ENCODE measurements at regions not wholly inside any gene's neighbourhood (a gene's known extent, or its start where the extent isn't known, plus 50 kb on each side); places are given as distances from the start of the nearest gene placed in this dataset.

DNA sequence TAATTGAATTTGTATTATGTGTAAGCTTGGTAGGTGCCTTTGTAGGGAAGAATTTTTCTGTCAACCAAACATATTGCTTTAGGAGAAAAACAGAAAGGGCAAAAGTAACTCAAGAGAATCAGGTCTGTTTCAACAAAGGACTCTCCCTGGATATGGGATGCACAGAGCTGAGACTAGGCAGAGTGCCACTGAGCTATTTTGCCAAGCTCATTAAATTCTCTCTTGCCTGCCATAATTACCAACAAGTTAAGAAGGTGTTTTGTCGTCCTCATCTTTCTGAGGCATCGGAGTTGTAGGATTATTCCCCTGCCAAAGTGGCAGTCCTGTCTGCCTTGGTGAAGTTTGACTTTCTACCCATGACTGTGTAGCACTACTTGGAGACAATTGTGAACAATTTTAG is 438.9 kb upstream of the SEL1L start:
- no peak overlapping the region for H3K27ac Mint-ChIP-seq (ENCODE audit: unreplicated experiment)
- H3K4me3 Mint-ChIP-seq = no peak overlapping the region
- H3K27me3 Mint-ChIP-seq (ENCODE audit: low read depth) = no peaks in the 10 kb centered on the region
- DNase-seq (ENCODE audit: low read depth, low spot score) = no peak
- peaks cover 12% of the 10 kb centered on the region for H3K9me3 Mint-ChIP-seq
- TF ChIP-seq CTCF (conservative IDR thresholded peaks at IDR 0.05) = no peak
- peaks cover 12% of the 10 kb centered on the region for H3K36me3 Mint-ChIP-seq (ENCODE audit: low read depth)
- H3K4me1 Mint-ChIP-seq = peaks cover 7% of the 10 kb centered on the region

- Mint-ChIP-seq H3K27me3 (ENCODE audit: low read depth) (no peaks in the 10 kb centered on the region), H3K4me3 (no peak overlapping the region), H3K4me1 (peaks cover 7% of the 10 kb centered on the region), H3K27ac (ENCODE audit: unreplicated experiment) (no peak overlapping the region), H3K36me3 (ENCODE audit: low read depth) (peaks cover 4% of the 10 kb centered on the region), H3K9me3 (peaks cover 6% of the 10 kb centered on the region)
- DNase-seq (ENCODE audit: low read depth, low spot score) = no peak
- no peak for TF ChIP-seq CTCF (conservative IDR thresholded peaks at IDR 0.05)
These were observed 440.9 kb upstream of the SEL1L start for GRCh38 chr14:81974543-81974942.

GRCh38 chr14:81980601-81981306 is 447.1 kb upstream of the SEL1L start:
- H3K36me3 Mint-ChIP-seq (ENCODE audit: low read depth) = no peaks in the 10 kb centered on the region
- H3K27me3 Mint-ChIP-seq (ENCODE audit: low read depth) = no peaks in the 10 kb centered on the region
- peaks cover 28% of the 10 kb centered on the region for H3K4me1 Mint-ChIP-seq
- H3K4me3 Mint-ChIP-seq = peak overlapping the region; percentile 23
- DNase-seq (ENCODE audit: low read depth, low spot score) = peak; percentile 4
- TF ChIP-seq CTCF (conservative IDR thresholded peaks at IDR 0.05) = no peak
- H3K27ac Mint-ChIP-seq (ENCODE audit: unreplicated experiment) = peak overlapping the region; percentile 86
- H3K9me3 Mint-ChIP-seq = peaks cover 2% of the 10 kb centered on the region

- Mint-ChIP-seq H3K27me3 (ENCODE audit: low read depth) (no peaks in the 10 kb centered on the region), H3K9me3 (peaks cover 2% of the 10 kb centered on the region), H3K36me3 (ENCODE audit: low read depth) (no peaks in the 10 kb centered on the region), H3K4me3 (peak overlapping the region; percentile 23), H3K27ac (ENCODE audit: unreplicated experiment) (peak overlapping the region; percentile 86), H3K4me1 (peaks cover 28% of the 10 kb centered on the region)
- no peak for DNase-seq (ENCODE audit: low read depth, low spot score)
- TF ChIP-seq CTCF (conservative IDR thresholded peaks at IDR 0.05) = no peak
These were observed 447.6 kb upstream of the SEL1L start for GRCh38 chr14:81981307-81981675.

DNA sequence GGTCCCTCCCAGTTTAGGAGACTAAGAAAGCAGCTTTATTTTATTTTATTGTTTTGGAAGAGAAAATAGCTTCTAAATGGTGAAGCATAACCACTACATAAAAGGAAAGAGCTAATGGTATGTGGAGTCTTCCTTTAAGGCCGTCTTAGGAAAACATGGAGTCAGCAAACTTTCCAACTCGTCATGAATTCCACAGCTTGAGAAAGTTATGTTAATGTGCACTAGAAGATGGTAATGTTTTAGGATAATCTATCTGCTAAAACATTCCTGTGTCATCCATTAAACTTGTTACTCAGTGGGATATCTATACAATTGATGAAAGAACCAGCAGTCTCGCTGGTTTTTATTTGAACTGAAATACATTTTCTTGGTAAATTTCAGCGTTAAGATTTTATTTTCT is 448.4 kb upstream of the SEL1L start:
- H3K36me3 Mint-ChIP-seq (ENCODE audit: low read depth) = no peaks in the 10 kb centered on the region
- H3K4me1 Mint-ChIP-seq = peaks cover 28% of the 10 kb centered on the region
- H3K4me3 Mint-ChIP-seq = no peak overlapping the region
- no peaks in the 10 kb centered on the region for H3K27me3 Mint-ChIP-seq (ENCODE audit: low read depth)
- H3K9me3 Mint-ChIP-seq = peaks cover 2% of the 10 kb centered on the region
- no peak overlapping the region for H3K27ac Mint-ChIP-seq (ENCODE audit: unreplicated experiment)
- no peak for TF ChIP-seq CTCF (conservative IDR thresholded peaks at IDR 0.05)
- DNase-seq (ENCODE audit: low read depth, low spot score) = no peak
